ENCODE measurements at regions not wholly inside any gene's neighbourhood (a gene's known extent, or its start where the extent isn't known, plus 50 kb on each side); places are given as distances from the start of the nearest gene placed in this dataset.

GRCh38 chr10:123356799-123357198 lies 202.6 kb downstream of the BUB3 start:
- TF ChIP-seq, protein P1, sequence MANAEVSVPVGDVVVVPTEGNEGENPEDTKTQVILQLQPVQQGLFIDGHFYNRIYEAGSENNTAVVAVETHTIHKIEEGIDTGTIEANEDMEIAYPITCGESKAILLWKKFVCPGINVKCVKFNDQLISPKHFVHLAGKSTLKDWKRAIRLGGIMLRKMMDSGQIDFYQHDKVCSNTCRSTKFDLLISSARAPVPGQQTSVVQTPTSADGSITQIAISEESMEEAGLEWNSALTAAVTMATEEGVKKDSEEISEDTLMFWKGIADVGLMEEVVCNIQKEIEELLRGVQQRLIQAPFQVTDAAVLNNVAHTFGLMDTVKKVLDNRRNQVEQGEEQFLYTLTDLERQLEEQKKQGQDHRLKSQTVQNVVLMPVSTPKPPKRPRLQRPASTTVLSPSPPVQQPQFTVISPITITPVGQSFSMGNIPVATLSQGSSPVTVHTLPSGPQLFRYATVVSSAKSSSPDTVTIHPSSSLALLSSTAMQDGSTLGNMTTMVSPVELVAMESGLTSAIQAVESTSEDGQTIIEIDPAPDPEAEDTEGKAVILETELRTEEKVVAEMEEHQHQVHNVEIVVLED (CRISPR knock-in tag; IDR thresholded peaks at IDR 0.05), result no peak
- no peak for TF ChIP-seq FOXK1 (CRISPR knock-in tag; IDR thresholded peaks at IDR 0.05; ENCODE audit: borderline replicate concordance)
